Neuronal stem cell (in vitro differentiated cells): ENCODE measurements at regions not wholly inside any gene's neighbourhood (a gene's known extent, or its start where the extent isn't known, plus 50 kb on each side); places are given as distances from the start of the nearest gene placed in this dataset.
A peak's percentile ranks its signal among the peaks of the same experiment; 100 is the strongest.

Experiments
- DNase-seq: peaks from one replicate; pipeline ENCODE4 v3.0.0-alpha.2; 2013; ENCODE audit warnings: low spot score
- H2AFZ ChIP-seq: one replicate; pipeline ENCODE4 v1.6.1; 2013; ENCODE audit warnings: mild to moderate bottlenecking, low read length, inconsistent platforms
- H2AK5ac ChIP-seq: 2 replicates; pipeline ENCODE4 v1.6.1; 2013; ENCODE audit warnings: low read depth, mild to moderate bottlenecking, inconsistent platforms, low read length, moderate library complexity, mixed read lengths
- H2BK120ac ChIP-seq: 2 replicates; pipeline ENCODE4 v1.6.1; 2013; ENCODE audit warnings: low read depth, mild to moderate bottlenecking, inconsistent platforms, low read length, moderate library complexity, mixed read lengths
- H2BK12ac ChIP-seq: one replicate; pipeline ENCODE4 v1.6.1; 2013; ENCODE audit warnings: low read length, inconsistent platforms
- H2BK15ac ChIP-seq: 2 replicates; pipeline ENCODE4 v1.6.1; 2013; ENCODE audit warnings: mild to moderate bottlenecking, low read length, inconsistent platforms, mixed read lengths
- H2BK5ac ChIP-seq: one replicate; pipeline ENCODE4 v1.6.1; 2013; ENCODE audit warnings: inconsistent platforms, mild to moderate bottlenecking, low read length, moderate library complexity
- H3K14ac ChIP-seq: one replicate; pipeline ENCODE4 v1.6.1; 2013; ENCODE audit warnings: low read length, inconsistent platforms
- H3K18ac ChIP-seq: 2 replicates; pipeline ENCODE4 v1.6.1; 2013; ENCODE audit warnings: low read length, inconsistent platforms
- H3K23ac ChIP-seq: 2 replicates; pipeline ENCODE4 v1.6.1; 2013; ENCODE audit warnings: low read depth, mild to moderate bottlenecking, mixed read lengths, low read length, inconsistent platforms; ENCODE audit not compliant: poor library complexity
- H3K27ac ChIP-seq: replicated peaks from 3 replicates; pipeline ENCODE4 v1.5.1; 2013; ENCODE audit warnings: low read length, inconsistent platforms
- H3K27me3 ChIP-seq, 3 experiments: 2 replicates each; pipeline ENCODE4 v1.6.1; 2013; ENCODE audit warnings: low read length in 3 of 3, mild to moderate bottlenecking in 2 of 3, inconsistent platforms in 1 of 3, low read depth in 1 of 3, mixed read lengths in 1 of 3, moderate library complexity in 1 of 3; ENCODE audit not compliant: control insufficient read depth in 3 of 3, insufficient read depth in 3 of 3
- H3K36me3 ChIP-seq, 2 donors: replicated peaks in 1 of 2; 2 replicates each; pipeline ENCODE4 v1.6.1; 2013; ENCODE audit warnings: low read length in 2 of 2; ENCODE audit not compliant: control insufficient read depth in 2 of 2, insufficient read depth in 2 of 2
- H3K4ac ChIP-seq: 2 replicates; pipeline ENCODE4 v1.6.1; 2013; ENCODE audit warnings: inconsistent platforms, mild to moderate bottlenecking, low read length, moderate library complexity
- H3K4me1 ChIP-seq, 2 donors: 1 replicate in 1 of 2; 2 replicates in 1 of 2; pipeline ENCODE4 v1.6.1; 2013; ENCODE audit warnings: low read length in 2 of 2, low read depth in 1 of 2; ENCODE audit not compliant: control insufficient read depth in 2 of 2, insufficient read depth in 1 of 2
- H3K4me2 ChIP-seq: one replicate; pipeline ENCODE4 v1.6.1; 2013; ENCODE audit warnings: mild to moderate bottlenecking, low read length, inconsistent platforms; ENCODE audit not compliant: insufficient read depth, poor library complexity, severe bottlenecking
- H3K4me3 ChIP-seq, 2 donors: 2 replicates each; pipeline ENCODE4 v1.5.1; 2013; ENCODE audit warnings: low read length in 2 of 2, mild to moderate bottlenecking in 2 of 2, inconsistent platforms in 1 of 2, moderate library complexity in 1 of 2
- H3K79me1 ChIP-seq: one replicate; pipeline ENCODE4 v1.6.1; 2013; ENCODE audit warnings: low read depth, mild to moderate bottlenecking, inconsistent platforms, low read length, moderate library complexity
- H3K9ac ChIP-seq: one replicate; pipeline ENCODE4 v1.6.1; 2013; ENCODE audit warnings: mild to moderate bottlenecking, low read depth, low read length, inconsistent platforms; ENCODE audit not compliant: poor library complexity
- H3K9me3 ChIP-seq, 2 donors: replicated peaks in 1 of 2; 2 replicates each; pipeline versions ENCODE3 to v1.6.1; 2013; ENCODE audit warnings: low read length in 2 of 2, mild to moderate bottlenecking in 2 of 2, inconsistent platforms in 1 of 2, low read depth in 1 of 2, mixed read lengths in 1 of 2, moderate library complexity in 1 of 2; ENCODE audit not compliant: control insufficient read depth in 2 of 2, insufficient read depth in 1 of 2
- H4K8ac ChIP-seq: one replicate; pipeline ENCODE4 v1.6.1; 2013; ENCODE audit warnings: low read depth, mild to moderate bottlenecking, inconsistent platforms, low read length, moderate library complexity
- H4K91ac ChIP-seq: one replicate; pipeline ENCODE4 v1.6.1; 2013; ENCODE audit warnings: low read length, low read depth, mild to moderate bottlenecking, inconsistent platforms; ENCODE audit not compliant: poor library complexity
- WGBS, 2 donors: extraction: QIAGEN DNeasy Blood & Tissue Kit; methylation state at CpG; one replicate each; pipeline ENCODE4 v1.1.7; 2013; ENCODE audit warnings: missing lambda C conversion rate in 2 of 2, mixed read lengths in 1 of 2; ENCODE audit not compliant: insufficient read length in 2 of 2, insufficient replicate concordance in 1 of 2; ENCODE audit errors: extremely low coverage in 2 of 2; 5-methylcytosine and 5-hydroxymethylcytosine counted together

DNA sequence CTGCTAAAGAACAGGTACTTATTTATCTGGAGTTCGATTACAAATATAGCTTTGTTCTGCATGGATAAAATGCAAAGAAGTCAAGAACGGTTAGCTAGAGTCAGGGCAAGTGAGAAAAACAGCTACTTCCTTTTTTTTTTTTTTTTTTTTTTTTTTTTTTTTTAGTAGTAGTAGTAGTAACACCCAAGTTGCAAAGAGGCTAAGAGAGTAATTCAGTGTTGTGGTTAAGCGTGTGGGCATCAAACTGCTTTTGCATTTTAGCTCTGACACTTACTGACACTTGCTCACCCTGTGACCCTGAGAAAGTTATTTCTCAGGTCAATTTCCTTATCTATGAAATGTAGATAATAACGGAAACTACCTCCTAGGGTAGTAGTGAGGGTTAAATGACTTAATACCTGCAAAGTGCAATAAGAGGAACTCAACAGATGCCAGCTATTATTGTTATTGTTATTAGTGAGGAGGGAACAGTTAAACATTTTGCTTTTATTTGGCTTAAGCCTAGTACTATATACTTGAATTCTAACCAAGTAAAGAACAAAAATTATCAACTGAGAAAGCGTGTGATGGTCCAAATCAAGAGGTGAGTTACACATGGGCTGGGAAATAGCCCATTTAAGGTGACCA lies 86.7 kb upstream of the BACH2 start:
- no CpG with 5 or more reads among the region's 5 CpGs for WGBS, 2 donors

DNA sequence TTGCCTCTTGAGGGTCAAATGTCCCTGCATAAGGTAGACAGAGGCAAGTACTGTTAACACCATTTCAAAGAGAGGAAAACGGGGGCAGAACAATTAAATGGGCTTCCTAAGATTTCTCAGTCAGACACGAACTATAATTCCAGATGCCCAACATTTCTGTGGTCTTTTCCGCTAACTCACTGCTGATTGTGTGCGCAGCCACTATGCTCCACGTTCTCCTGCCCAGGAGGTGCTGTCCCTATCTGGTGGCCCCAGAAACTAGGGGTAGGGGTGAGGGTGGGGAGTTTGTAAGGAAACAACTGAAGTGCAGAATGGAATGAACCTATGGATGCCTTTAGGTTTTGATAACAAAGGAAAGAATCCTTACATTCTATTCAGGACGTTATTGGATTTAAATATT lies 86.1 kb upstream of the BACH2 start:
- H3K14ac ChIP-seq: no peak overlapping the region

More for the DNA sequence above, 86.7 kb upstream of the BACH2 start:
- H3K23ac ChIP-seq: no peak overlapping the region
- peaks cover 3 to 15% of the 10 kb centered on the region in 2 donors for H3K4me1 ChIP-seq
- H3K18ac ChIP-seq: no peak overlapping the region
- no peak overlapping the region for H4K8ac ChIP-seq
- no peak overlapping the region for H3K9ac ChIP-seq
- H3K9me3 ChIP-seq: no peaks in the 10 kb centered on the region
- H4K91ac ChIP-seq: no peak overlapping the region
- no peak overlapping the region for H3K4me3 ChIP-seq
- H3K4me2 ChIP-seq: no peak overlapping the region
- no peak overlapping the region for H2AFZ ChIP-seq
- no peak for DNase-seq
- H3K79me1 ChIP-seq: no peaks in the 10 kb centered on the region
- no peaks in the 10 kb centered on the region for H3K36me3 ChIP-seq
- no peak overlapping the region for H2BK5ac ChIP-seq
- no peak overlapping the region for H2AK5ac ChIP-seq
- no peak overlapping the region for H3K27ac ChIP-seq
- H3K4ac ChIP-seq: no peak overlapping the region
- H2BK15ac ChIP-seq: no peak overlapping the region
- H2BK12ac ChIP-seq: no peak overlapping the region
- no peaks in the 10 kb centered on the region for H3K27me3 ChIP-seq
- H3K14ac ChIP-seq: no peak overlapping the region
- no peak overlapping the region for H2BK120ac ChIP-seq

DNA sequence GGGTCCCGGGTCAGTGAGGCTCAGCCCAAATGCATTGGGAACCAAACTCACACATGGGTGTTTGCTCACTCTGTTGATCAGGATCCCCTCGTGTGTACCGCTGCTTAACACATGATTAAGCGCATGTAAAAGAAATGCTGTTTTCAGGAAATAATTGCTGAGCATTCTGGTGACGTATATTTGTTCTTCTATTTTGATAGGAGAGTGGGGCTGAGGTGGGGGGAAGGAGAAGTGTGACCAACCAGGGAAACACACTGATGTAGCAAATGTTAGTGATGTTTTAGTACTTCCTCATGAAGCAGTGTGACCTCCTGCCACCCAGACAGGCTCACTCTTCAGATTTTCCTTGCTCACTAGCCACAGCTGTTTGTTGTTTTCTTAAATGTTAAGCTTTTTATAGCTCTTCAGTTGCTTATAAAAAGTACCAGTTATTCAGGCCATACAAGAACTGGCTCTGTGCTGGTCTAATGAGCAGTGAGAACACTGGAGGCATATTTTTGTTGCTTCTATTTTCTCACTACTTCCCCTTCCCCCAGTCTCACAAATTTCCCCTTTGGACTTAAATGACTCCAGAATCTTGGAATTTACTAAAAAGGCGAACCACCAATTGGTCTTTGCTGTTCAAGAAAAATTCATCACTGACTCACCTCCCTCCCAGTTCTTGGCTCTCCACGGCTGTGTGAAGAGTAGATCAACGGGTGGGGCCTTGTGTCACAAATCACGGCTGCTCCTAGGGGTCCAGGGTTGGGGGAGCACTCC lies 79.2 kb upstream of the BACH2 start:
- no peak overlapping the region for H2BK15ac ChIP-seq
- no peaks in the 10 kb centered on the region for H3K79me1 ChIP-seq
- H3K9me3 ChIP-seq: peaks cover 0 to 5% of the 10 kb centered on the region in 2 donors
- WGBS, 2 donors: no CpG with 5 or more reads among the region's 9 CpGs
- H3K27ac ChIP-seq: no peak overlapping the region
- H2AFZ ChIP-seq: no peak overlapping the region
- no peak overlapping the region for H4K8ac ChIP-seq
- no peaks in the 10 kb centered on the region for H3K27me3 ChIP-seq
- H3K23ac ChIP-seq: no peak overlapping the region
- no peak overlapping the region for H3K9ac ChIP-seq
- no peak overlapping the region for H3K4ac ChIP-seq
- H3K14ac ChIP-seq: no peak overlapping the region
- peaks cover 0 to 20% of the 10 kb centered on the region in 2 donors for H3K4me1 ChIP-seq
- no peak overlapping the region for H2BK120ac ChIP-seq
- no peak overlapping the region for H4K91ac ChIP-seq
- no peaks in the 10 kb centered on the region for H3K36me3 ChIP-seq
- no peak overlapping the region for H2BK12ac ChIP-seq
- no peak overlapping the region for H2AK5ac ChIP-seq
- H3K4me3 ChIP-seq: no peak overlapping the region
- H3K4me2 ChIP-seq: no peak overlapping the region
- no peak overlapping the region for H2BK5ac ChIP-seq
- no peak for DNase-seq
- no peak overlapping the region for H3K18ac ChIP-seq

More for the DNA sequence above, 86.1 kb upstream of the BACH2 start:
- no peak overlapping the region for H3K9ac ChIP-seq
- H3K4ac ChIP-seq: no peak overlapping the region
- no peak overlapping the region for H2AFZ ChIP-seq
- H4K8ac ChIP-seq: no peak overlapping the region
- no peaks in the 10 kb centered on the region for H3K36me3 ChIP-seq
- H3K27me3 ChIP-seq: no peaks in the 10 kb centered on the region
- WGBS, 2 donors: no CpG with 5 or more reads among the region's 6 CpGs
- no peak overlapping the region for H2AK5ac ChIP-seq
- H3K27ac ChIP-seq: no peak overlapping the region
- no peaks in the 10 kb centered on the region for H3K79me1 ChIP-seq
- H3K23ac ChIP-seq: no peak overlapping the region
- H3K9me3 ChIP-seq: no peaks in the 10 kb centered on the region
- H3K4me2 ChIP-seq: no peak overlapping the region
- no peak overlapping the region for H3K4me3 ChIP-seq
- no peak overlapping the region for H2BK15ac ChIP-seq
- H2BK5ac ChIP-seq: no peak overlapping the region
- H2BK12ac ChIP-seq: no peak overlapping the region
- no peak overlapping the region for H2BK120ac ChIP-seq
- no peak for DNase-seq
- H3K4me1 ChIP-seq: peaks cover 3 to 14% of the 10 kb centered on the region in 2 donors
- peak overlapping the region; percentile 62 for H3K18ac ChIP-seq
- H4K91ac ChIP-seq: no peak overlapping the region

DNA sequence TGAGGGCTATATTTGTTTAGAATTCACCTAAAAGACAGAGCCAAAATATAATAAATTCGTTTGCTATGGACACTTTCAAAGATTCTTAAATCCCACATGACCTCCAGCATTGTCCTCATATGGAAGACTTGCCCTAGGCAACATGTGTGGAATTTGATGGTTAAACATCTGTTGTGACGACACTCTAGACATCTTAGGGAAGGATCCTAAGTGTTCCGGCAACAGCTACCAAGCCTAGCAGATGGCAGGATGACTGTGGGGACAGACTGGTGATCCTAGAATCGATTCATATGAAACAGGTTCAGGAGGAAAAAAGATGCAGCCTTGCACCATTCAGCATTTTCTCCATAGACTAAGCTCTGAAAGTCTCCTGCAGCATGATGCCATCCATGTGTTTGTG lies 77.6 kb upstream of the BACH2 start:
- Histone ChIP-seq H2BK5ac (no peak overlapping the region), H3K36me3 (no peaks in the 10 kb centered on the region), H2BK12ac (no peak overlapping the region), H2AK5ac (no peak overlapping the region), H3K14ac (peak overlapping the region; percentile 9), H3K9ac (no peak overlapping the region), H3K27ac (no peak overlapping the region), H3K4me2 (no peak overlapping the region), H2AFZ (no peak overlapping the region), H3K27me3 (no peaks in the 10 kb centered on the region), H3K4me3 (no peak overlapping the region), H2BK120ac (no peak overlapping the region), H3K9me3 (peaks cover 0 to 5% of the 10 kb centered on the region in 2 donors), H3K4me1 (peaks cover 4 to 24% of the 10 kb centered on the region in 2 donors), H2BK15ac (no peak overlapping the region), H3K4ac (no peak overlapping the region), H3K23ac (peak overlapping the region; percentile 44), H3K79me1 (no peaks in the 10 kb centered on the region), H4K8ac (no peak overlapping the region), H3K18ac (peak overlapping the region; percentile 51), H4K91ac (no peak overlapping the region)
- WGBS, 2 donors: no CpG with 5 or more reads among the region's 4 CpGs
- DNase-seq: no peak
